CD4-positive, CD25-positive, alpha-beta regulatory T cell (primary cell): ENCODE measurements at regions not wholly inside any gene's neighbourhood (a gene's known extent, or its start where the extent isn't known, plus 50 kb on each side); places are given as distances from the start of the nearest gene placed in this dataset.

Experiments
- ATAC-seq, 2 donors: fragments of 150-1000 bp; cut with Tn5 transposase; one replicate each; pipeline ENCODE4 v1.10.0; 2021; ENCODE audit warnings: low read depth in 2 of 2, moderate number of reproducible peaks in 2 of 2, moderate library complexity in 1 of 2
- DNase-seq, 3 donors: peaks; one replicate each; pipeline versions ENCODE4 v3.0.0 to v3.0.0-alpha.2; 2012 to 2022; ENCODE audit warnings: mixed read lengths in 1 of 3
- H3K27ac ChIP-seq: one replicate; pipeline ENCODE4 v1.7.0; 2013; ENCODE audit warnings: mild to moderate bottlenecking, low read length; ENCODE audit not compliant: insufficient read depth, poor library complexity, severe bottlenecking
- H3K27me3 ChIP-seq: one replicate; pipeline ENCODE4 v1.7.0; 2013; ENCODE audit warnings: low read length; ENCODE audit not compliant: control insufficient read depth, insufficient read depth
- H3K36me3 ChIP-seq: one replicate; pipeline ENCODE4 v1.7.0; 2013; ENCODE audit warnings: mild to moderate bottlenecking, low read length, moderate library complexity; ENCODE audit not compliant: control insufficient read depth, insufficient read depth
- H3K4me1 ChIP-seq: 2 replicates; pipeline ENCODE4 v1.7.0; 2013; ENCODE audit warnings: mild to moderate bottlenecking, low read length; ENCODE audit not compliant: insufficient read depth, control insufficient read depth, poor library complexity, severe bottlenecking
- H3K4me3 ChIP-seq: one replicate; pipeline ENCODE4 v1.7.0; 2013; ENCODE audit warnings: low read depth, mild to moderate bottlenecking, low read length, moderate library complexity
- H3K9me3 ChIP-seq, 2 experiments: 1 replicate in 1 of 2; 2 replicates in 1 of 2; pipeline ENCODE4 v1.7.0; 2013; ENCODE audit warnings: low read length in 2 of 2, mild to moderate bottlenecking in 1 of 2, moderate library complexity in 1 of 2; ENCODE audit not compliant: control insufficient read depth in 2 of 2
- H3K27ac Mint-ChIP-seq, 3 donors: one replicate each; pipeline ENCODE4 v1.8.0; 2020 to 2022; ENCODE audit warnings: mild to moderate bottlenecking in 3 of 3, mixed read lengths in 3 of 3, moderate library complexity in 2 of 3
- H3K27me3 Mint-ChIP-seq: one replicate; pipeline ENCODE4 v1.8.0; 2022; ENCODE audit warnings: mild to moderate bottlenecking, mixed read lengths
- H3K36me3 Mint-ChIP-seq: one replicate; pipeline ENCODE4 v1.8.0; 2020; ENCODE audit warnings: mixed read lengths
- H3K4me1 Mint-ChIP-seq, 4 donors: one replicate each; pipeline ENCODE4 v1.8.0; 2020 to 2022; ENCODE audit warnings: mixed read lengths in 4 of 4, mild to moderate bottlenecking in 1 of 4
- H3K4me3 Mint-ChIP-seq, 4 donors: one replicate each; pipeline ENCODE4 v1.8.0; 2020 to 2022; ENCODE audit warnings: mild to moderate bottlenecking in 4 of 4, mixed read lengths in 4 of 4, moderate library complexity in 3 of 4
- H3K9me3 Mint-ChIP-seq, 7 donors: one replicate each; pipeline ENCODE4 v1.8.0; 2020 to 2022; ENCODE audit warnings: mixed read lengths in 7 of 7, mild to moderate bottlenecking in 3 of 7, moderate library complexity in 2 of 7

DNA sequence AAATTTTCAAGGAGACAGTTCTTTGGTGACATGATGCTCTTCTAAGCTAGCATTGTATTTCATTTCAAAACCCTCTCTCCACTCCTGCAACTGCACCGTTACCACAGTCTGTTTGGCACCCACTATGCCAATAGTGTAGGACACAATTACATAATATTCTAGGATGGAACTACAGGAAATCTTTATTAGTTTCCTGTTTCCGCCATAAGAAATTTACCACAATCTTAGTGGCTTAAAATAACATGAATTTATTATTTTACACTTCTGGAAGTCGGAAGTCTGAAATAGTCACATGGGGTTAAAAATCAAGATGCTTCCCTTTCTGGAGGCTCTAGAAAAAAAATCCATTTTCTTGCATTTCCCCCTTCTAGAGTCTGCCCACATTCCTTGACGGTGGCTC lies 733.1 kb downstream of the HDGFL1 start:
- Mint-ChIP-seq H3K9me3 (peaks cover 0 to 12% (median 0%) of the 10 kb centered on the region in 7 donors), H3K4me3 (no peak overlapping the region), H3K27ac (no peak overlapping the region), H3K4me1 (no peaks in the 10 kb centered on the region), H3K36me3 (no peaks in the 10 kb centered on the region), H3K27me3 (no peaks in the 10 kb centered on the region)
- no peak overlapping the region for H3K4me3 ChIP-seq
- no peaks in the 10 kb centered on the region for H3K9me3 ChIP-seq
- no peak overlapping the region for H3K27ac ChIP-seq
- no peaks in the 10 kb centered on the region for H3K36me3 ChIP-seq
- DNase-seq (no peak), ATAC-seq (no peak)
- no peaks in the 10 kb centered on the region for H3K4me1 ChIP-seq
- no peaks in the 10 kb centered on the region for H3K27me3 ChIP-seq

DNA sequence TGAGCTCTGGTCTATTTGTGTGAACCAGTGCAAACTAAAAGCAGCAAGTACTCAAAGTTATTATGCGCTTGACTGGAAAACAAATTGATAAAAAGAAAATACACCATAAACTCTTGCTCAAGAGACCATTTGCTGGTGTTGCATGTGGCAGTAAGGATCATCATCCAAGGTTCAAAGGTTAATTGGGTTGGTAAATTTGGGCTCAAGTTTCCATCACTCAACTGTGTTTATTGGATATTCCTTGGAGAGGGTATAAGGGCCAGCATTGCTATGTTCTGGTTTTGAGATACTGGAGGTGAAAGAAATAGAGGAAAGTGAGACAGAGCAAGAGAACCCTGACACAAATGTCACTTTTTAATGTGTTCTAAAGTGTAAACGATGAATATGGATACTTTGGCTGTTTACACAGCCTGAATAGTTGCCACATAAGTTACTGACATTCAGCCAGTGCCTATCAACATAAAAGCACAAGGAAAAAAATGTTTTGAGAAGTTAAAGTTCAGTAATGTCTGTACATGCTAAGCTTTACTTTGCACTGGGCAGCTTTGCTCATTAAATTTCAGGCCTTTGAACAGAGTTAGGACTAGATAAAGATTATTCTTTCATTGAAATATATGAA lies 736.1 kb downstream of the HDGFL1 start:
- no peak overlapping the region for H3K4me3 ChIP-seq
- no peaks in the 10 kb centered on the region for H3K36me3 ChIP-seq
- no peak overlapping the region for H3K27ac ChIP-seq
- ATAC-seq, result no peak
- H3K27me3 Mint-ChIP-seq, result no peaks in the 10 kb centered on the region
- H3K4me1 ChIP-seq, result no peaks in the 10 kb centered on the region
- no peak overlapping the region for H3K4me3 Mint-ChIP-seq
- H3K9me3 ChIP-seq, result no peaks in the 10 kb centered on the region
- DNase-seq, result no peak
- H3K4me1 Mint-ChIP-seq, result no peaks in the 10 kb centered on the region
- no peak overlapping the region for H3K27ac Mint-ChIP-seq
- peaks cover 0 to 12% (median 4%) of the 10 kb centered on the region in 7 donors for H3K9me3 Mint-ChIP-seq
- no peaks in the 10 kb centered on the region for H3K36me3 Mint-ChIP-seq
- H3K27me3 ChIP-seq, result no peaks in the 10 kb centered on the region

DNA sequence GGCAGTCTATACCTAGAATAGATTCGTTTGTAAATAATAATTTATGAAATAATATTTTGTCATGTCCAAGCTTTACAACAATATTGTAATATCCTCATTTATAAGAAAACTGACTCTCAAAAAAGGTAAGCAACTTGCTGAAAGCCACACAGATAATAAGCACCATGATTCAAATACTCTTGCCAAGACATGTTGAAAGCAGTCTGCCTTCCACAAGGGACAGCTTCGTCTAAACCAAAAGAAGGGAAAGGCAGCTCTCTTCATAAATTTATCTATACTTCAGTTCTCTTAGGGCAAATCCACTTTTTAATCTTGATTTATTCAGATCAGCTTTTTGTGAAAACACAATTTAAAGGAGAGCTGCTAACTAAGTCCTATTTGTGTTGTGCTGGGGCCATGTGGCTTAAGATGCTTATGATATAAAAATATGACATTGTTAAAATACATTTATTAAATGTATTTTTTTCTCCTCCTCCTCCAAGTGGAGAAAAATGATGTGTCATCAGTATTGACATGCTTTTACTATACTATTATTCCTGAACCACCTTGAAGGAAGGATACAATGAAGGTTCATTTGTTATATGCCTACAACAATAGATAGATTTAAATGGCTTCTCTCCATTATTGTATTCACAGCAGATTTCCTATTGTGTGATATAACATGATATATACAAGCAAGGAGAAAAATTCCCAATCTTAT lies 737.0 kb downstream of the HDGFL1 start:
- Histone ChIP-seq H3K36me3 (no peaks in the 10 kb centered on the region), H3K27me3 (no peaks in the 10 kb centered on the region), H3K27ac (no peak overlapping the region), H3K4me1 (no peaks in the 10 kb centered on the region), H3K4me3 (no peak overlapping the region), H3K9me3 (no peaks in the 10 kb centered on the region)
- no peak overlapping the region for H3K27ac Mint-ChIP-seq
- no peaks in the 10 kb centered on the region for H3K27me3 Mint-ChIP-seq
- no peaks in the 10 kb centered on the region for H3K36me3 Mint-ChIP-seq
- H3K9me3 Mint-ChIP-seq, result peaks cover 0 to 11% (median 4%) of the 10 kb centered on the region in 7 donors
- no peak for ATAC-seq
- no peak for DNase-seq
- H3K4me1 Mint-ChIP-seq, result no peaks in the 10 kb centered on the region
- no peak overlapping the region for H3K4me3 Mint-ChIP-seq

DNA sequence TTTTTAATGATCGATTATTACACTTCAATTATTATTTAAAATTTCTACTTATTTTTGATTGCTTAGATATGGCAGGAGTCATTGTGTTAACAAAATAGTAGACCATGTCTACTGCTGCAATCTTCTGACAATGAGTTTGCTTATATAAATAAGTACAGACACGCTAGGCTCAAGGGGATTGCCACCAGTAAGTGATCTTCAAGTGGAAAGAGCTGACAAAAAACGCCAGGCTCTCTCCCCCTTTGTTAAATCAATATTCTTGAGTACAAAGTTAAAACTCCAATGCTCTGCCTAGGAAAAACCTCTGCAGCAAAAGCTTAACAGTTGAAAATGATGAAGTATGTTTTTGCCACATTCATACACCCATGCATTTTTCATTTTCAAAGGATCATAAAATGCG lies 738.1 kb downstream of the HDGFL1 start:
- Mint-ChIP-seq H3K9me3 (peaks cover 0 to 6% (median 4%) of the 10 kb centered on the region in 7 donors), H3K4me3 (no peak overlapping the region), H3K36me3 (no peaks in the 10 kb centered on the region), H3K27me3 (no peaks in the 10 kb centered on the region), H3K27ac (no peak overlapping the region), H3K4me1 (no peaks in the 10 kb centered on the region)
- DNase-seq, result no peak
- H3K36me3 ChIP-seq, result no peaks in the 10 kb centered on the region
- no peaks in the 10 kb centered on the region for H3K27me3 ChIP-seq
- no peaks in the 10 kb centered on the region for H3K4me1 ChIP-seq
- H3K9me3 ChIP-seq, result no peaks in the 10 kb centered on the region
- no peak overlapping the region for H3K4me3 ChIP-seq
- no peak for ATAC-seq
- no peak overlapping the region for H3K27ac ChIP-seq

DNA sequence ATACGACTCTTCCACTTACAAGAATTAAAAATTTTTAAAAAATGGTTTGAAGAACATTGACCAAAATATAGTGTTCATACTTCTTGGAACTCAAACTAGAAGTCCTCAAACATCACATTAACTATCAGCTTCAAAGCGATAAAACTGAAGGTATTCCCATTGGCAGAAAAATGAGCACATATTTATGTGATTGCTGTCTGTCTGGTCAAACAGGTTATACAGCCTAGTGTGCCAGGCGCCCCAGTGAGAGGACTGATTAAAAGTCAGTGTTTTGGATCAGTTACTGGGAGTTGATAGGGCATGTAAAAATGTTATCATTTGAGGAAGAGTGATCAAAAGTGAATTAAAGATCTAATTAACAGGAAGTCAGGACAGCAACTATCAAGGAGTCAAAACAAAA lies 738.8 kb downstream of the HDGFL1 start:
- Histone ChIP-seq H3K4me1 (no peaks in the 10 kb centered on the region), H3K27ac (no peak overlapping the region), H3K9me3 (no peaks in the 10 kb centered on the region), H3K4me3 (no peak overlapping the region), H3K36me3 (no peaks in the 10 kb centered on the region), H3K27me3 (no peaks in the 10 kb centered on the region)
- peaks cover 0 to 4% (median 2%) of the 10 kb centered on the region in 7 donors for H3K9me3 Mint-ChIP-seq
- H3K27me3 Mint-ChIP-seq, result no peaks in the 10 kb centered on the region
- DNase-seq (no peak), ATAC-seq (no peak)
- no peak overlapping the region for H3K27ac Mint-ChIP-seq
- no peaks in the 10 kb centered on the region for H3K36me3 Mint-ChIP-seq
- H3K4me3 Mint-ChIP-seq, result no peak overlapping the region
- no peaks in the 10 kb centered on the region for H3K4me1 Mint-ChIP-seq

DNA sequence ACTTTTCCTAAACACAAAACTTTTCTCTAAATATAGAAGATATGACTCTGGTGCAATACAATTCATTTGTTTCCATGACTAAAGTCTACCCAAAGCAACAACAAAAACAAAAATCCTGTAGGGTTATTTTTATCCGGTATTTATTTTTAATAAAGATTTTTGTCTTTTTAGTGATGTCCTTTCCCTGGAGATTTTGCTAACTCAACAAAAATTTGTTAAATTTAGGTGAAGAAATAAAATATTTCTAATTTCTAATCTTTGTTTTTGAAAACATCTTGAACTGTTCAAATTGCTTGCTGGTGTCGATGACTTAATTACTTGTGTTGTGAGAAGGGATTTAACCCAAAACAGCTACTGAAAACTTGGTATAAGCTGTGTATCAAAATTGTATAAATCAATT lies 741.8 kb downstream of the HDGFL1 start:
- H3K27ac Mint-ChIP-seq, result no peak overlapping the region
- Histone ChIP-seq H3K4me3 (no peak overlapping the region), H3K27me3 (no peaks in the 10 kb centered on the region), H3K4me1 (no peaks in the 10 kb centered on the region), H3K9me3 (no peaks in the 10 kb centered on the region), H3K36me3 (no peaks in the 10 kb centered on the region), H3K27ac (no peak overlapping the region)
- H3K4me3 Mint-ChIP-seq, result no peak overlapping the region
- ATAC-seq, result no peak
- DNase-seq, result no peak
- H3K36me3 Mint-ChIP-seq, result no peaks in the 10 kb centered on the region
- peaks cover 0 to 3% (median 0%) of the 10 kb centered on the region in 4 donors for H3K4me1 Mint-ChIP-seq
- no peaks in the 10 kb centered on the region for H3K27me3 Mint-ChIP-seq
- H3K9me3 Mint-ChIP-seq, result peaks cover 0 to 8% (median 2%) of the 10 kb centered on the region in 7 donors

DNA sequence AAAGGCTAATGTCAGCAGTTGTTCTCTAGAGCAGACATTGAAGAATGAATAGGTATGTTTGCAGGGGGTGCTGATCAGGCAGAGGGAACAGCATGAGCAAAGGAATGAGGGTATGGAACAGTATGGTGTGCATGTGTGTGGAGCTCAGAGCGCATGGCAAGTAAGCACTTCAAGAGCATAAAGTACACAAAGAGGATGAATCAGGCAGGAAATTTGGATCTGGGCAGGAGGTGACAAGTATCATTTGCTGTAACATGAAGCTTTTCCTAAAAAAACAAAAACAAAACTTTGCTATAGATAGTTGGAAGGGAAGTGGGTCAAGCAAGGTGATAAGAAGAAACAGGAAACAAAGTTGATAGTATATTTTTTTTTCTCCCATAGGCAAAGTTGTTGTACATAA lies 746.8 kb downstream of the HDGFL1 start:
- no peaks in the 10 kb centered on the region for H3K36me3 Mint-ChIP-seq
- H3K27me3 Mint-ChIP-seq, result no peaks in the 10 kb centered on the region
- peaks cover 0 to 3% of the 10 kb centered on the region in 2 experiments for H3K9me3 ChIP-seq
- DNase-seq, result no peak
- peaks cover 0 to 3% (median 0%) of the 10 kb centered on the region in 4 donors for H3K4me1 Mint-ChIP-seq
- no peak overlapping the region for H3K4me3 ChIP-seq
- no peak overlapping the region for H3K27ac ChIP-seq
- H3K4me1 ChIP-seq, result no peaks in the 10 kb centered on the region
- H3K27ac Mint-ChIP-seq, result no peak overlapping the region
- no peak for ATAC-seq
- H3K27me3 ChIP-seq, result no peaks in the 10 kb centered on the region
- no peaks in the 10 kb centered on the region for H3K36me3 ChIP-seq
- no peak overlapping the region for H3K4me3 Mint-ChIP-seq
- H3K9me3 Mint-ChIP-seq, result peaks cover 0 to 4% (median 0%) of the 10 kb centered on the region in 7 donors

DNA sequence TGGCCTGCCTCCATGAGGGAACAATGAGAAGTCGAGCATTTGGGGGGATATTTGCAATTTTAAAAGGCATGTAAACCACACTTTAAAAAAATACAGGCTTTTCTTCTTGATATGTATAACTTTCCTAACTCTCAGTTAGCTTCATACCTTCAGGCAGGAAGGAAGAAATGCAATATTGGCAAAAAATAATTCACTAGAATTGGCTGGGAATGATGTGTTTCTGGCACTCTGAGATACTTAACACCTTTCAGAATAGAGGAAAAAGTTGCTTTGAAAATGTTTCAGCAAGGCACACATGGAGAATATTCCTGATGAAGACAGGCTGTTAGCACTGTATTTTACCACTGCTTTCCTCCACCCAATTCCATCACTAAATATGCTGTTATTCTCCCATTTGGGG lies 747.6 kb downstream of the HDGFL1 start:
- H3K4me3 ChIP-seq, result no peak overlapping the region
- H3K27me3 Mint-ChIP-seq, result no peaks in the 10 kb centered on the region
- peaks cover 0 to 3% (median 0%) of the 10 kb centered on the region in 4 donors for H3K4me1 Mint-ChIP-seq
- H3K4me3 Mint-ChIP-seq, result no peak overlapping the region
- H3K36me3 ChIP-seq, result no peaks in the 10 kb centered on the region
- no peak for ATAC-seq
- H3K27ac Mint-ChIP-seq, result no peak overlapping the region
- no peaks in the 10 kb centered on the region for H3K36me3 Mint-ChIP-seq
- H3K4me1 ChIP-seq, result no peaks in the 10 kb centered on the region
- H3K9me3 Mint-ChIP-seq, result peaks cover 0 to 4% (median 2%) of the 10 kb centered on the region in 7 donors
- H3K9me3 ChIP-seq, result peaks cover 2 to 3% of the 10 kb centered on the region in 2 experiments
- no peaks in the 10 kb centered on the region for H3K27me3 ChIP-seq
- H3K27ac ChIP-seq, result no peak overlapping the region
- DNase-seq, result no peak
